Vagina (tissue), 2 donors: ENCODE measurements at regions not wholly inside any gene's neighbourhood (a gene's known extent, or its start where the extent isn't known, plus 50 kb on each side); places are given as distances from the start of the nearest gene placed in this dataset.
"Not testable (repeated sequence)": the region's sequence is repeated elsewhere in the genome, so short reads cannot be mapped to it uniquely, and the experiment has no call there.

Experiments
- DNase-seq, 2 donors: peaks; one replicate each; pipeline ENCODE4 v3.0.0-alpha.2; 2017; ENCODE audit errors: extremely low spot score in 2 of 2
- H3K27ac ChIP-seq: fragments of 200-600 bp; sonication (generic); one replicate; pipeline ENCODE4 v1.5.1; 2019
- H3K27me3 ChIP-seq: fragments of 200-600 bp; sonication (generic); one replicate; pipeline ENCODE4 v1.5.1; 2019
- H3K36me3 ChIP-seq, 2 donors: fragments of 200-600 bp; sonication (generic); one replicate each; pipeline ENCODE4 v1.5.1; 2017 to 2019
- H3K4me1 ChIP-seq: fragments of 200-600 bp; sonication (generic); one replicate; pipeline ENCODE4 v1.5.1; 2019
- H3K4me3 ChIP-seq, 2 donors: fragments of 200-600 bp; sonication (generic); 1 replicate in 1 of 2; 2 replicates in 1 of 2; pipeline ENCODE4 v1.5.1; 2016 to 2019
- H3K9me3 ChIP-seq: fragments of 200-600 bp; sonication (generic); one replicate; pipeline ENCODE4 v1.5.1; 2019
- CTCF ChIP-seq, 3 experiments: fragments of 450-650 bp in 2 of 3; fragments of 200-600 bp in 1 of 3; sonication (generic) in 1 of 3; IDR thresholded peaks; one replicate each; pipeline ENCODE4 v1.5.1; 2017 to 2019; ENCODE audit warnings: antibody characterized with exemption in 3 of 3, mild to moderate bottlenecking in 2 of 3, moderate library complexity in 2 of 3
- POLR2A ChIP-seq, 2 donors: fragments of 450-650 bp; IDR thresholded peaks; one replicate each; pipeline ENCODE4 v1.6.1; 2017; ENCODE audit warnings: antibody characterized with exemption in 2 of 2, mild to moderate bottlenecking in 2 of 2, moderate library complexity in 2 of 2
- POLR2AphosphoS5 ChIP-seq, 2 donors: sonication (generic); formaldehyde crosslinking; IDR thresholded peaks; one replicate each; pipeline ENCODE4 v1.9.0; 2017; ENCODE audit warnings: antibody characterized with exemption in 2 of 2, mild to moderate bottlenecking in 2 of 2, low read depth in 1 of 2; ENCODE audit not compliant: insufficient read depth in 1 of 2
- intact Hi-C: fragments of 100-400 bp; cut with DNase I; formaldehyde crosslinking; loops from one replicate; pipeline ENCODE4 v1.15.1; 2023

GRCh38 chr9:24035816-24036215 is 209.8 kb upstream of the ELAVL2 start:
- intact Hi-C loops: no loop called here
- Histone ChIP-seq H3K4me1 (no peaks in the 10 kb centered on the region), H3K36me3 (no peaks in the 10 kb centered on the region), H3K9me3 (no peaks in the 10 kb centered on the region), H3K27ac (no peak overlapping the region), H3K4me3 (no peak overlapping the region), H3K27me3 (no peaks in the 10 kb centered on the region)
- DNase-seq: no peak
- TF ChIP-seq CTCF (IDR thresholded peaks at IDR 0.05) (no peak), POLR2AphosphoS5 (IDR thresholded peaks at IDR 0.05; ENCODE audit: insufficient read depth in 1 of 2, low read depth in 1 of 2) (no peak), POLR2A (IDR thresholded peaks at IDR 0.05) (no peak)

GRCh38 chr9:24011881-24012280 is 185.8 kb upstream of the ELAVL2 start:
- TF ChIP-seq POLR2AphosphoS5 (IDR thresholded peaks at IDR 0.05; ENCODE audit: insufficient read depth in 1 of 2, low read depth in 1 of 2): no peak
- TF ChIP-seq CTCF (IDR thresholded peaks at IDR 0.05): no peak
- TF ChIP-seq POLR2A (IDR thresholded peaks at IDR 0.05): no peak
- Histone ChIP-seq H3K27ac (no peak overlapping the region), H3K36me3 (no peaks in the 10 kb centered on the region), H3K27me3 (no peaks in the 10 kb centered on the region), H3K4me1 (no peaks in the 10 kb centered on the region), H3K4me3 (no peak overlapping the region), H3K9me3 (no peaks in the 10 kb centered on the region)
- intact Hi-C loops: no loop called here
- no peak for DNase-seq

GRCh38 chr9:24011009-24011717 is 185.1 kb upstream of the ELAVL2 start:
- Histone ChIP-seq H3K27me3 (no peaks in the 10 kb centered on the region), H3K4me1 (no peaks in the 10 kb centered on the region), H3K36me3 (no peaks in the 10 kb centered on the region), H3K9me3 (no peaks in the 10 kb centered on the region), H3K27ac (no peak overlapping the region), H3K4me3 (no peak overlapping the region)
- intact Hi-C loops: no loop called here
- DNase-seq: no peak
- TF ChIP-seq POLR2AphosphoS5 (IDR thresholded peaks at IDR 0.05; ENCODE audit: insufficient read depth in 1 of 2, low read depth in 1 of 2) (no peak), CTCF (IDR thresholded peaks at IDR 0.05) (no peak), POLR2A (IDR thresholded peaks at IDR 0.05) (no peak)

- intact Hi-C loops: no loop called here
- TF ChIP-seq CTCF (IDR thresholded peaks at IDR 0.05) (no peak), POLR2AphosphoS5 (IDR thresholded peaks at IDR 0.05; ENCODE audit: insufficient read depth in 1 of 2, low read depth in 1 of 2) (no peak), POLR2A (IDR thresholded peaks at IDR 0.05) (no peak)
Measured at GRCh38 chr9:24009322-24009721, 183.3 kb upstream of the ELAVL2 start.

GRCh38 chr9:24007185-24007584 is 181.1 kb upstream of the ELAVL2 start:
- no peak overlapping the region for H3K4me3 ChIP-seq
- H3K9me3 ChIP-seq: no peaks in the 10 kb centered on the region
- intact Hi-C loops: no loop called here
- no peak for TF ChIP-seq CTCF (IDR thresholded peaks at IDR 0.05)
- TF ChIP-seq POLR2A (IDR thresholded peaks at IDR 0.05): no peak
- TF ChIP-seq POLR2AphosphoS5 (IDR thresholded peaks at IDR 0.05; ENCODE audit: insufficient read depth in 1 of 2, low read depth in 1 of 2): no peak
- no peak overlapping the region for H3K27ac ChIP-seq
- no peaks in the 10 kb centered on the region for H3K4me1 ChIP-seq
- H3K36me3 ChIP-seq: no peaks in the 10 kb centered on the region
- DNase-seq: no peak
- H3K27me3 ChIP-seq: no peaks in the 10 kb centered on the region

More at GRCh38 chr9:24009322-24009721, 183.3 kb upstream of the ELAVL2 start:
- no peaks in the 10 kb centered on the region for H3K36me3 ChIP-seq
- no peak for DNase-seq
- no peaks in the 10 kb centered on the region for H3K4me1 ChIP-seq
- no peaks in the 10 kb centered on the region for H3K9me3 ChIP-seq
- H3K27me3 ChIP-seq: no peaks in the 10 kb centered on the region
- H3K27ac ChIP-seq: no peak overlapping the region
- H3K4me3 ChIP-seq: no peak overlapping the region

GRCh38 chr9:23991874-23992273 is 165.8 kb upstream of the ELAVL2 start:
- H3K27ac ChIP-seq, H3K4me3 ChIP-seq, H3K4me1 ChIP-seq, H3K9me3 ChIP-seq, H3K27me3 ChIP-seq, H3K36me3 ChIP-seq, DNase-seq, intact Hi-C loops: not testable (repeated sequence)
